ENCODE measurements at regions not wholly inside any gene's neighbourhood (a gene's known extent, or its start where the extent isn't known, plus 50 kb on each side); places are given as distances from the start of the nearest gene placed in this dataset.

- H3K9me3 Mint-ChIP-seq: no peaks in the 10 kb centered on the region
- H3K27ac Mint-ChIP-seq (ENCODE audit: unreplicated experiment): no peak overlapping the region
- H3K4me3 Mint-ChIP-seq: no peak overlapping the region
- DNase-seq (ENCODE audit: low read depth, low spot score): no peak
- H3K4me1 Mint-ChIP-seq: peaks cover 21% of the 10 kb centered on the region
- TF ChIP-seq CTCF (conservative IDR thresholded peaks at IDR 0.05): no peak
- no peaks in the 10 kb centered on the region for H3K27me3 Mint-ChIP-seq (ENCODE audit: low read depth)
- no peaks in the 10 kb centered on the region for H3K36me3 Mint-ChIP-seq (ENCODE audit: low read depth)
These were observed 61.1 kb upstream of the NUDT4 start for GRCh38 chr12:93316623-93316971.

- no peak overlapping the region for H3K27ac Mint-ChIP-seq (ENCODE audit: unreplicated experiment)
- TF ChIP-seq CTCF (conservative IDR thresholded peaks at IDR 0.05): no peak
- H3K36me3 Mint-ChIP-seq (ENCODE audit: low read depth): no peaks in the 10 kb centered on the region
- no peaks in the 10 kb centered on the region for H3K9me3 Mint-ChIP-seq
- no peak overlapping the region for H3K4me3 Mint-ChIP-seq
- H3K27me3 Mint-ChIP-seq (ENCODE audit: low read depth): no peaks in the 10 kb centered on the region
- DNase-seq (ENCODE audit: low read depth, low spot score): no peak
- H3K4me1 Mint-ChIP-seq: peaks cover 21% of the 10 kb centered on the region
These were observed 60.5 kb upstream of the NUDT4 start for GRCh38 chr12:93317227-93317626.

- TF ChIP-seq CTCF (conservative IDR thresholded peaks at IDR 0.05): no peak
- H3K27me3 Mint-ChIP-seq (ENCODE audit: low read depth): no peaks in the 10 kb centered on the region
- peaks cover 34% of the 10 kb centered on the region for H3K4me1 Mint-ChIP-seq
- no peaks in the 10 kb centered on the region for H3K36me3 Mint-ChIP-seq (ENCODE audit: low read depth)
- no peaks in the 10 kb centered on the region for H3K9me3 Mint-ChIP-seq
- no peak overlapping the region for H3K27ac Mint-ChIP-seq (ENCODE audit: unreplicated experiment)
- no peak overlapping the region for H3K4me3 Mint-ChIP-seq
- DNase-seq (ENCODE audit: low read depth, low spot score): no peak
These were observed 58.8 kb upstream of the NUDT4 start for GRCh38 chr12:93318720-93319522.

GRCh38 chr12:93319523-93320050 is 58.1 kb upstream of the NUDT4 start:
- Mint-ChIP-seq H3K4me3 (no peak overlapping the region), H3K27ac (ENCODE audit: unreplicated experiment) (no peak overlapping the region), H3K27me3 (ENCODE audit: low read depth) (no peaks in the 10 kb centered on the region), H3K4me1 (peaks cover 37% of the 10 kb centered on the region), H3K9me3 (no peaks in the 10 kb centered on the region), H3K36me3 (ENCODE audit: low read depth) (no peaks in the 10 kb centered on the region)
- TF ChIP-seq CTCF (conservative IDR thresholded peaks at IDR 0.05): no peak
- DNase-seq (ENCODE audit: low read depth, low spot score): no peak

DNA sequence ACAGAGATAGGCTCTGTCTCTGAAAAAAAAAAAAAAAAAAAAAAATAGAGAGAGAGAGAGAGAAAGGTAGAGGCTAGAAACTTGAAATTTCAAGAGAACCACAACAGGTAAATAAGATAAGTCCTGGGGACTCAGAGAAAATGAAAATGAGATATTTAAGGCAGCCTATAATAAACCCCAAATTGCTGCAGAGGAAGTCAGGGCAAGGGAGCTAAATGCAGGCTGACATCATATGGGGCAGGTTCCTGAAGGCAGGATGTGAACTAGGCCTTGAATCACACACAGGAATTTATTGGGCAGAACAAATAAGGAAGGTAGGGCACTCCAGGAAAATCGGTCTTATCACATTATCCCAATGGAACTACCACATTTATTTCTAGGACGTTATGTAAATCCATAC is 54.9 kb upstream of the NUDT4 start:
- no peak overlapping the region for H3K4me3 Mint-ChIP-seq
- H3K9me3 Mint-ChIP-seq: no peaks in the 10 kb centered on the region
- no peak overlapping the region for H3K27ac Mint-ChIP-seq (ENCODE audit: unreplicated experiment)
- no peaks in the 10 kb centered on the region for H3K27me3 Mint-ChIP-seq (ENCODE audit: low read depth)
- H3K36me3 Mint-ChIP-seq (ENCODE audit: low read depth): no peaks in the 10 kb centered on the region
- H3K4me1 Mint-ChIP-seq: peaks cover 24% of the 10 kb centered on the region
- no peak for TF ChIP-seq CTCF (conservative IDR thresholded peaks at IDR 0.05)
- no peak for DNase-seq (ENCODE audit: low read depth, low spot score)
